HEK293 (cell line): ENCODE measurements at regions not wholly inside any gene's neighbourhood (a gene's known extent, or its start where the extent isn't known, plus 50 kb on each side); places are given as distances from the start of the nearest gene placed in this dataset.

Source experiments
- GLI4 ChIP-seq: fragments of 450-650 bp; formaldehyde crosslinking; IDR thresholded peaks from 2 replicates; pipeline ENCODE4 v1.5.1; 2016; ENCODE audit warnings: missing biosample characterization, missing genetic modification characterization
- TCF7L2 ChIP-seq: IDR thresholded peaks from 2 replicates; pipeline ENCODE4 v1.6.1; 2011; ENCODE audit warnings: low read depth, mild to moderate bottlenecking, inconsistent platforms, low read length, moderate library complexity, borderline replicate concordance
- ZFP41 ChIP-seq: fragments of 450-650 bp; formaldehyde crosslinking; IDR thresholded peaks from 2 replicates; pipeline ENCODE4 v1.5.1; 2016; ENCODE audit warnings: missing biosample characterization, missing genetic modification characterization, borderline replicate concordance
- ZNF274 ChIP-seq, 2 experiments: fragments of 200-500 bp in 1 of 2; fragments of 450-650 bp in 1 of 2; sonication (Bioruptor generic) in 1 of 2; formaldehyde crosslinking in 1 of 2; IDR thresholded peaks; 2 replicates each; pipeline versions ENCODE4 v1.5.1 to v1.6.1; 2014 to 2016; ENCODE audit warnings: borderline replicate concordance in 1 of 2, inconsistent platforms in 1 of 2, low read length in 1 of 2, missing biosample characterization in 1 of 2, missing genetic modification characterization in 1 of 2
- ZNF530 ChIP-seq: fragments of 450-650 bp; formaldehyde crosslinking; IDR thresholded peaks from 2 replicates; pipeline ENCODE4 v1.5.1; 2016; ENCODE audit warnings: low read depth, missing biosample characterization, missing genetic modification characterization
- ZNF624 ChIP-seq: fragments of 450-650 bp; formaldehyde crosslinking; IDR thresholded peaks from 2 replicates; pipeline ENCODE4 v1.5.1; 2017; ENCODE audit warnings: missing biosample characterization, missing genetic modification characterization
- ZNF776 ChIP-seq: fragments of 450-650 bp; formaldehyde crosslinking; IDR thresholded peaks from 2 replicates; pipeline ENCODE4 v1.5.0; 2017; ENCODE audit warnings: missing biosample characterization, missing genetic modification characterization, borderline replicate concordance
- TF ChIP-seq, protein P1 (sequence below): fragments of 450-650 bp; formaldehyde crosslinking; IDR thresholded peaks from 2 replicates; pipeline ENCODE4 v1.5.1; 2016; ENCODE audit warnings: missing biosample characterization, missing genetic modification characterization
- TF ChIP-seq, protein P2 (sequence below): fragments of 450-650 bp; IDR thresholded peaks from 2 replicates; pipeline ENCODE4 v1.5.1; 2018; ENCODE audit warnings: missing biosample characterization, missing genetic modification characterization
- TF ChIP-seq, protein P3 (sequence below): fragments of 450-650 bp; formaldehyde crosslinking; IDR thresholded peaks from 2 replicates; pipeline ENCODE4 v1.5.1; 2016; ENCODE audit warnings: missing biosample characterization, missing genetic modification characterization
- TF ChIP-seq, protein P4 (sequence below): fragments of 450-650 bp; formaldehyde crosslinking; IDR thresholded peaks from 2 replicates; pipeline ENCODE4 v1.5.1; 2016; ENCODE audit warnings: missing biosample characterization, missing genetic modification characterization
- TF ChIP-seq, protein P5 (sequence below): fragments of 450-650 bp; formaldehyde crosslinking; conservative IDR thresholded peaks from 2 replicates; pipeline ENCODE4 v1.5.1; 2016; ENCODE audit warnings: low read depth, missing biosample characterization, missing genetic modification characterization

DNA sequence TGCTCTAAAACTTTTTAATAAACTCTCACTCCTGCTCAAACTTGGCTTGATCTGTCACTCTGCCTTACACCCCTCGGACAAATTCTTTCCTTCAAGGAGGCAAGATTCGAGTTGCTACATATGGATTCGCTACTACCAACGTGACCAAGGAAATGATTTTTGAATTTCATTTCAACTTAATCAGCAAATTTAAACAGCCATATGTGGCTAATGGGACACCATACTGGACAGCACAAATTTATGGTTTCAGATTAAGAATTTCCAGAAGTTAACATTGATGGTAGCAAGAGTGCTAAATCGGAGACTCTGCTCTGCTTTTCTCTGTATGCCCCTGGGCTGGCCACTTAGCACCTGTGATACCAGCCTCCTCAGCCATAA is 318.2 kb upstream of the PSMD7 start:
- TF ChIP-seq, protein P1, sequence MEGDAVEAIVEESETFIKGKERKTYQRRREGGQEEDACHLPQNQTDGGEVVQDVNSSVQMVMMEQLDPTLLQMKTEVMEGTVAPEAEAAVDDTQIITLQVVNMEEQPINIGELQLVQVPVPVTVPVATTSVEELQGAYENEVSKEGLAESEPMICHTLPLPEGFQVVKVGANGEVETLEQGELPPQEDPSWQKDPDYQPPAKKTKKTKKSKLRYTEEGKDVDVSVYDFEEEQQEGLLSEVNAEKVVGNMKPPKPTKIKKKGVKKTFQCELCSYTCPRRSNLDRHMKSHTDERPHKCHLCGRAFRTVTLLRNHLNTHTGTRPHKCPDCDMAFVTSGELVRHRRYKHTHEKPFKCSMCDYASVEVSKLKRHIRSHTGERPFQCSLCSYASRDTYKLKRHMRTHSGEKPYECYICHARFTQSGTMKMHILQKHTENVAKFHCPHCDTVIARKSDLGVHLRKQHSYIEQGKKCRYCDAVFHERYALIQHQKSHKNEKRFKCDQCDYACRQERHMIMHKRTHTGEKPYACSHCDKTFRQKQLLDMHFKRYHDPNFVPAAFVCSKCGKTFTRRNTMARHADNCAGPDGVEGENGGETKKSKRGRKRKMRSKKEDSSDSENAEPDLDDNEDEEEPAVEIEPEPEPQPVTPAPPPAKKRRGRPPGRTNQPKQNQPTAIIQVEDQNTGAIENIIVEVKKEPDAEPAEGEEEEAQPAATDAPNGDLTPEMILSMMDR (tag by site-specific recombination), result no peak
- TF ChIP-seq, protein P2, sequence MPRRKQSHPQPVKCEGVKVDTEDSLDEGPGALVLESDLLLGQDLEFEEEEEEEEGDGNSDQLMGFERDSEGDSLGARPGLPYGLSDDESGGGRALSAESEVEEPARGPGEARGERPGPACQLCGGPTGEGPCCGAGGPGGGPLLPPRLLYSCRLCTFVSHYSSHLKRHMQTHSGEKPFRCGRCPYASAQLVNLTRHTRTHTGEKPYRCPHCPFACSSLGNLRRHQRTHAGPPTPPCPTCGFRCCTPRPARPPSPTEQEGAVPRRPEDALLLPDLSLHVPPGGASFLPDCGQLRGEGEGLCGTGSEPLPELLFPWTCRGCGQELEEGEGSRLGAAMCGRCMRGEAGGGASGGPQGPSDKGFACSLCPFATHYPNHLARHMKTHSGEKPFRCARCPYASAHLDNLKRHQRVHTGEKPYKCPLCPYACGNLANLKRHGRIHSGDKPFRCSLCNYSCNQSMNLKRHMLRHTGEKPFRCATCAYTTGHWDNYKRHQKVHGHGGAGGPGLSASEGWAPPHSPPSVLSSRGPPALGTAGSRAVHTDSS (tag by site-specific recombination), result no peak
- TF ChIP-seq ZNF274 (IDR thresholded peaks at IDR 0.05; ENCODE audit: low read length) (no peak), ZNF274 (tag by site-specific recombination; IDR thresholded peaks at IDR 0.05; ENCODE audit: borderline replicate concordance) (no peak), ZNF776 (tag by site-specific recombination) (no peak), ZNF624 (tag by site-specific recombination) (no peak), ZFP41 (tag by site-specific recombination) (no peak), ZNF530 (no peak), TCF7L2 (no peak), GLI4 (tag by site-specific recombination) (no peak)
- TF ChIP-seq, protein P3, sequence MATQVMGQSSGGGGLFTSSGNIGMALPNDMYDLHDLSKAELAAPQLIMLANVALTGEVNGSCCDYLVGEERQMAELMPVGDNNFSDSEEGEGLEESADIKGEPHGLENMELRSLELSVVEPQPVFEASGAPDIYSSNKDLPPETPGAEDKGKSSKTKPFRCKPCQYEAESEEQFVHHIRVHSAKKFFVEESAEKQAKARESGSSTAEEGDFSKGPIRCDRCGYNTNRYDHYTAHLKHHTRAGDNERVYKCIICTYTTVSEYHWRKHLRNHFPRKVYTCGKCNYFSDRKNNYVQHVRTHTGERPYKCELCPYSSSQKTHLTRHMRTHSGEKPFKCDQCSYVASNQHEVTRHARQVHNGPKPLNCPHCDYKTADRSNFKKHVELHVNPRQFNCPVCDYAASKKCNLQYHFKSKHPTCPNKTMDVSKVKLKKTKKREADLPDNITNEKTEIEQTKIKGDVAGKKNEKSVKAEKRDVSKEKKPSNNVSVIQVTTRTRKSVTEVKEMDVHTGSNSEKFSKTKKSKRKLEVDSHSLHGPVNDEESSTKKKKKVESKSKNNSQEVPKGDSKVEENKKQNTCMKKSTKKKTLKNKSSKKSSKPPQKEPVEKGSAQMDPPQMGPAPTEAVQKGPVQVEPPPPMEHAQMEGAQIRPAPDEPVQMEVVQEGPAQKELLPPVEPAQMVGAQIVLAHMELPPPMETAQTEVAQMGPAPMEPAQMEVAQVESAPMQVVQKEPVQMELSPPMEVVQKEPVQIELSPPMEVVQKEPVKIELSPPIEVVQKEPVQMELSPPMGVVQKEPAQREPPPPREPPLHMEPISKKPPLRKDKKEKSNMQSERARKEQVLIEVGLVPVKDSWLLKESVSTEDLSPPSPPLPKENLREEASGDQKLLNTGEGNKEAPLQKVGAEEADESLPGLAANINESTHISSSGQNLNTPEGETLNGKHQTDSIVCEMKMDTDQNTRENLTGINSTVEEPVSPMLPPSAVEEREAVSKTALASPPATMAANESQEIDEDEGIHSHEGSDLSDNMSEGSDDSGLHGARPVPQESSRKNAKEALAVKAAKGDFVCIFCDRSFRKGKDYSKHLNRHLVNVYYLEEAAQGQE (tag by site-specific recombination), result no peak
- TF ChIP-seq, protein P4, sequence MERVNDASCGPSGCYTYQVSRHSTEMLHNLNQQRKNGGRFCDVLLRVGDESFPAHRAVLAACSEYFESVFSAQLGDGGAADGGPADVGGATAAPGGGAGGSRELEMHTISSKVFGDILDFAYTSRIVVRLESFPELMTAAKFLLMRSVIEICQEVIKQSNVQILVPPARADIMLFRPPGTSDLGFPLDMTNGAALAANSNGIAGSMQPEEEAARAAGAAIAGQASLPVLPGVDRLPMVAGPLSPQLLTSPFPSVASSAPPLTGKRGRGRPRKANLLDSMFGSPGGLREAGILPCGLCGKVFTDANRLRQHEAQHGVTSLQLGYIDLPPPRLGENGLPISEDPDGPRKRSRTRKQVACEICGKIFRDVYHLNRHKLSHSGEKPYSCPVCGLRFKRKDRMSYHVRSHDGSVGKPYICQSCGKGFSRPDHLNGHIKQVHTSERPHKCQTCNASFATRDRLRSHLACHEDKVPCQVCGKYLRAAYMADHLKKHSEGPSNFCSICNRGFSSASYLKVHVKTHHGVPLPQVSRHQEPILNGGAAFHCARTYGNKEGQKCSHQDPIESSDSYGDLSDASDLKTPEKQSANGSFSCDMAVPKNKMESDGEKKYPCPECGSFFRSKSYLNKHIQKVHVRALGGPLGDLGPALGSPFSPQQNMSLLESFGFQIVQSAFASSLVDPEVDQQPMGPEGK (tag by site-specific recombination), result no peak
- TF ChIP-seq, protein P5, sequence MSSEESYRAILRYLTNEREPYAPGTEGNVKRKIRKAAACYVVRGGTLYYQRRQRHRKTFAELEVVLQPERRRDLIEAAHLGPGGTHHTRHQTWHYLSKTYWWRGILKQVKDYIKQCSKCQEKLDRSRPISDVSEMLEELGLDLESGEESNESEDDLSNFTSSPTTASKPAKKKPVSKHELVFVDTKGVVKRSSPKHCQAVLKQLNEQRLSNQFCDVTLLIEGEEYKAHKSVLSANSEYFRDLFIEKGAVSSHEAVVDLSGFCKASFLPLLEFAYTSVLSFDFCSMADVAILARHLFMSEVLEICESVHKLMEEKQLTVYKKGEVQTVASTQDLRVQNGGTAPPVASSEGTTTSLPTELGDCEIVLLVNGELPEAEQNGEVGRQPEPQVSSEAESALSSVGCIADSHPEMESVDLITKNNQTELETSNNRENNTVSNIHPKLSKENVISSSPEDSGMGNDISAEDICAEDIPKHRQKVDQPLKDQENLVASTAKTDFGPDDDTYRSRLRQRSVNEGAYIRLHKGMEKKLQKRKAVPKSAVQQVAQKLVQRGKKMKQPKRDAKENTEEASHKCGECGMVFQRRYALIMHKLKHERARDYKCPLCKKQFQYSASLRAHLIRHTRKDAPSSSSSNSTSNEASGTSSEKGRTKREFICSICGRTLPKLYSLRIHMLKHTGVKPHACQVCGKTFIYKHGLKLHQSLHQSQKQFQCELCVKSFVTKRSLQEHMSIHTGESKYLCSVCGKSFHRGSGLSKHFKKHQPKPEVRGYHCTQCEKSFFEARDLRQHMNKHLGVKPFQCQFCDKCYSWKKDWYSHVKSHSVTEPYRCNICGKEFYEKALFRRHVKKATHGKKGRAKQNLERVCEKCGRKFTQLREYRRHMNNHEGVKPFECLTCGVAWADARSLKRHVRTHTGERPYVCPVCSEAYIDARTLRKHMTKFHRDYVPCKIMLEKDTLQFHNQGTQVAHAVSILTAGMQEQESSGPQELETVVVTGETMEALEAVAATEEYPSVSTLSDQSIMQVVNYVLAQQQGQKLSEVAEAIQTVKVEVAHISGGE, result no peak
